ENCODE measurements at regions not wholly inside any gene's neighbourhood (a gene's known extent, or its start where the extent isn't known, plus 50 kb on each side); places are given as distances from the start of the nearest gene placed in this dataset.

- Mint-ChIP-seq H3K36me3 (ENCODE audit: low read depth) (no peaks in the 10 kb centered on the region), H3K4me1 (ENCODE audit: low read depth) (no peaks in the 10 kb centered on the region), H3K4me3 (no peak overlapping the region), H3K27ac (no peak overlapping the region), H3K27me3 (no peaks in the 10 kb centered on the region), H3K9me3 (no peaks in the 10 kb centered on the region)
- ATAC-seq (ENCODE audit: poor library complexity) (no peak), DNase-seq (no peak)
- TF ChIP-seq, protein P1, sequence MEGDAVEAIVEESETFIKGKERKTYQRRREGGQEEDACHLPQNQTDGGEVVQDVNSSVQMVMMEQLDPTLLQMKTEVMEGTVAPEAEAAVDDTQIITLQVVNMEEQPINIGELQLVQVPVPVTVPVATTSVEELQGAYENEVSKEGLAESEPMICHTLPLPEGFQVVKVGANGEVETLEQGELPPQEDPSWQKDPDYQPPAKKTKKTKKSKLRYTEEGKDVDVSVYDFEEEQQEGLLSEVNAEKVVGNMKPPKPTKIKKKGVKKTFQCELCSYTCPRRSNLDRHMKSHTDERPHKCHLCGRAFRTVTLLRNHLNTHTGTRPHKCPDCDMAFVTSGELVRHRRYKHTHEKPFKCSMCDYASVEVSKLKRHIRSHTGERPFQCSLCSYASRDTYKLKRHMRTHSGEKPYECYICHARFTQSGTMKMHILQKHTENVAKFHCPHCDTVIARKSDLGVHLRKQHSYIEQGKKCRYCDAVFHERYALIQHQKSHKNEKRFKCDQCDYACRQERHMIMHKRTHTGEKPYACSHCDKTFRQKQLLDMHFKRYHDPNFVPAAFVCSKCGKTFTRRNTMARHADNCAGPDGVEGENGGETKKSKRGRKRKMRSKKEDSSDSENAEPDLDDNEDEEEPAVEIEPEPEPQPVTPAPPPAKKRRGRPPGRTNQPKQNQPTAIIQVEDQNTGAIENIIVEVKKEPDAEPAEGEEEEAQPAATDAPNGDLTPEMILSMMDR (IDR thresholded peaks at IDR 0.05), result no peak
- Histone ChIP-seq H3K4me1 (ENCODE audit: insufficient read depth, low read length) (no peaks in the 10 kb centered on the region), H3K27me3 (ENCODE audit: control insufficient read depth in 1 of 2, insufficient read depth in 2 of 2, low read length in 2 of 2) (no peaks in the 10 kb centered on the region), H3K4me3 (ENCODE audit: low read length) (no peak overlapping the region), H3K9me3 (ENCODE audit: control insufficient read depth in 1 of 2, insufficient read depth in 1 of 2, low read length in 2 of 2) (no peaks in the 10 kb centered on the region), H3K36me3 (ENCODE audit: insufficient read depth, low read length) (no peaks in the 10 kb centered on the region), H3K27ac (ENCODE audit: low read depth in 1 of 2, low read length in 2 of 2) (no peak overlapping the region)
- POLR2A ChIA-PET, result no interaction called here
- intact Hi-C loops (cut with DNase I, micrococcal nuclease), result no loop called here
- CTCF ChIA-PET, result no interaction called here
Measured at GRCh38 chr13:74562381-74562780, 428.2 kb upstream of the KLF12 start.

DNA sequence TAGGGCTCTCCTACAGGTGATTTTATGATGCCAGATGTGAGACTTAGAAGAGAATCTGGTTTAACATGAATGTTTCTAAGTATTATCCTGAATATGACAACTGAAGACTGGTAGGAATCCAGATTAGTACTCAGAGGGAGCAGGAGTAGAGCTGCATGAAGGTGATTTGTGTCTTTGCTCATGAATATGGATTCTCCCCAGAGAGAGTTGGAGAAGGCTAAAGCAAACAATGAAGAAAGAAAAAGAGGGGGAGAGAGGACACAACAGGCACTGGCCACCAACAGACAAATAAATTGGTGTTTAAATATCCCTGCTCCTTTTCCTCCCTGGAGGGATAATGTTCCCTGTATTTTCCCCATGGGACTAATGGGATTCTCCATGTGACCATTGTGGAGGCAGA, 427.0 kb upstream of the KLF12 start:
- Mint-ChIP-seq H3K9me3 (no peaks in the 10 kb centered on the region), H3K27me3 (no peaks in the 10 kb centered on the region), H3K27ac (no peak overlapping the region), H3K36me3 (ENCODE audit: low read depth) (no peaks in the 10 kb centered on the region), H3K4me3 (no peak overlapping the region), H3K4me1 (ENCODE audit: low read depth) (no peaks in the 10 kb centered on the region)
- intact Hi-C loops (cut with DNase I, micrococcal nuclease), result no loop called here
- ChIA-PET CTCF (no interaction called here), POLR2A (no interaction called here)
- no peaks in the 10 kb centered on the region for H3K9me3 ChIP-seq (ENCODE audit: control insufficient read depth in 1 of 2, insufficient read depth in 1 of 2, low read length in 2 of 2)
- DNase-seq, result no peak
- no peaks in the 10 kb centered on the region for H3K4me1 ChIP-seq (ENCODE audit: insufficient read depth, low read length)
- no peaks in the 10 kb centered on the region for H3K27me3 ChIP-seq (ENCODE audit: control insufficient read depth in 1 of 2, insufficient read depth in 2 of 2, low read length in 2 of 2)
- H3K4me3 ChIP-seq (ENCODE audit: low read length), result no peak overlapping the region
- TF ChIP-seq, protein P1 (IDR thresholded peaks at IDR 0.05), result no peak
- no peak for ATAC-seq (ENCODE audit: poor library complexity)
- H3K27ac ChIP-seq (ENCODE audit: low read depth in 1 of 2, low read length in 2 of 2), result no peak overlapping the region
- no peaks in the 10 kb centered on the region for H3K36me3 ChIP-seq (ENCODE audit: insufficient read depth, low read length)

DNA sequence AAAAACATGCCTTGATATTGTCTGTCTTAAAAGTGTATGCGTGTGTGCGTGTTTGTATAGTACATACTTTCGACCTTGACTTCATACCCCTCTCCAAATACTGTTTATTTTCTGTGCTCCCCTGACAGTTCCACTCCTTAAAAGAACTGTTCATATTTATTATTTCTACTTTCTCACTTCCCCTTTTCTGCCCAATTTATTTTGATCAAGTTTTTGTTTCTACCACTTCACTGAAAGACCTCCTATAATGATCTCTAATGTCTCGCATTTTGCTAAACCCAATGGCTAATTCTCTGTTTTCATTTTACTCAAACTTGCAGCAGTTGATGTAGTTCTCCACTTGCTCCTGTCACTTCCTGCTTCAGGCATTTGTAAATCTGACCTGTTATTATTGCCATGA, 426.1 kb upstream of the KLF12 start:
- ATAC-seq (ENCODE audit: poor library complexity), result no peak
- H3K27ac Mint-ChIP-seq, result no peak overlapping the region
- no peaks in the 10 kb centered on the region for H3K36me3 Mint-ChIP-seq (ENCODE audit: low read depth)
- intact Hi-C loops (cut with DNase I, micrococcal nuclease), result no loop called here
- TF ChIP-seq, protein P1 (IDR thresholded peaks at IDR 0.05), result no peak
- POLR2A ChIA-PET, result no interaction called here
- no peaks in the 10 kb centered on the region for H3K9me3 Mint-ChIP-seq
- no peaks in the 10 kb centered on the region for H3K4me1 Mint-ChIP-seq (ENCODE audit: low read depth)
- no peaks in the 10 kb centered on the region for H3K27me3 ChIP-seq (ENCODE audit: control insufficient read depth in 1 of 2, insufficient read depth in 2 of 2, low read length in 2 of 2)
- no peaks in the 10 kb centered on the region for H3K27me3 Mint-ChIP-seq
- CTCF ChIA-PET, result no interaction called here
- DNase-seq, result no peak
- no peaks in the 10 kb centered on the region for H3K9me3 ChIP-seq (ENCODE audit: control insufficient read depth in 1 of 2, insufficient read depth in 1 of 2, low read length in 2 of 2)
- H3K4me3 ChIP-seq (ENCODE audit: low read length), result no peak overlapping the region
- H3K36me3 ChIP-seq (ENCODE audit: insufficient read depth, low read length), result no peaks in the 10 kb centered on the region
- H3K27ac ChIP-seq (ENCODE audit: low read depth in 1 of 2, low read length in 2 of 2), result no peak overlapping the region
- H3K4me1 ChIP-seq (ENCODE audit: insufficient read depth, low read length), result no peaks in the 10 kb centered on the region
- H3K4me3 Mint-ChIP-seq, result no peak overlapping the region
